ENCODE measurements at regions not wholly inside any gene's neighbourhood (a gene's known extent, or its start where the extent isn't known, plus 50 kb on each side); places are given as distances from the start of the nearest gene placed in this dataset.

GRCh38 chrX:14411326-14411725 lies 118.0 kb upstream of the GLRA2 start:
- TF ChIP-seq EZH2 (IDR thresholded peaks at IDR 0.05; ENCODE audit: low read depth, unreplicated experiment) (no peak), CTCF (conservative IDR thresholded peaks at IDR 0.05; ENCODE audit: low read depth in 2 of 2) (no peak), EZH2phosphoT487 (IDR thresholded peaks at IDR 0.05; ENCODE audit: unreplicated experiment) (no peak), JUNB (IDR thresholded peaks at IDR 0.05; ENCODE audit: unreplicated experiment) (no peak), POLR2AphosphoS5 (IDR thresholded peaks at IDR 0.05; ENCODE audit: low read depth) (no peak), CREB1 (CRISPR knock-in tag; IDR thresholded peaks at IDR 0.05; ENCODE audit: low read depth) (no peak), ZNF331 (CRISPR knock-in tag; IDR thresholded peaks at IDR 0.05; ENCODE audit: low read depth) (no peak), NANOG (IDR thresholded peaks at IDR 0.05; ENCODE audit: borderline replicate concordance) (no peak), ZNF114 (CRISPR knock-in tag; IDR thresholded peaks at IDR 0.05) (no peak), REST (IDR thresholded peaks at IDR 0.05; ENCODE audit: unreplicated experiment) (no peak)
